PFSK-1 (cell line): ENCODE measurements at regions not wholly inside any gene's neighbourhood (a gene's known extent, or its start where the extent isn't known, plus 50 kb on each side); places are given as distances from the start of the nearest gene placed in this dataset.

Experiments used
- SIN3A ChIP-seq: IDR thresholded peaks from 2 replicates; pipeline ENCODE4 v1.6.1; 2012; ENCODE audit warnings: mild to moderate bottlenecking, low read length, moderate library complexity, borderline replicate concordance; ENCODE audit not compliant: insufficient read depth
- TAF1 ChIP-seq: IDR thresholded peaks from 2 replicates; pipeline ENCODE4 v1.6.1; 2012; ENCODE audit warnings: low read length, control low read depth, borderline replicate concordance; ENCODE audit not compliant: insufficient read depth

DNA sequence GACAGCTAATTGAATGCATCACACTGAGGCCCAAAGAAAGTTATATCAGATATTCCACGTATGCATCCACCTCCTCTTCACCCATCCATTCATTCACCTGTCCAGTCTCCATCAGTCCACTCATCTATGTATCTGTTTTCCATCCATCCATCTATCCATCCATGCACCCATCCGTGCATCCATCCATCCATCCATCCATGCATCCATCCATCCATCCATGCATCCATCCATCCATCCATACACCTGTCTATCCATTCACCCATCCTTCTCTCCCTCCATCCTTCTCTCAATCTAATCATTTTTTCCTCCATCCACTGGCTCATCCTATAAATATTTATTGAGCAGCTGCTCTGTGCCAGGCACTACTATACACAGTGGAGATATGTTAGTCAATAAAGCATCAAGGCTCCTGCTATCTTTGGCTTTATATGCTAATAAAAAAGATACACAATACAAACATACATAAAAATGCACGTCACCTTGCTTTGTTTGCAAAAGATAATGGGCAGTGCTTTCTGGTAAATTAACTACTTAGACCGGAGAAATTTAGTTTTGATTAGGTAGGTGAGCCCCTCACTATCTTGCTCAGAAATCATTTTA, 442.0 kb upstream of the KLF6 start:
- no peak for TF ChIP-seq SIN3A
- TF ChIP-seq TAF1 = no peak
